ENCODE measurements at regions not wholly inside any gene's neighbourhood (a gene's known extent, or its start where the extent isn't known, plus 50 kb on each side); places are given as distances from the start of the nearest gene placed in this dataset.

DNA sequence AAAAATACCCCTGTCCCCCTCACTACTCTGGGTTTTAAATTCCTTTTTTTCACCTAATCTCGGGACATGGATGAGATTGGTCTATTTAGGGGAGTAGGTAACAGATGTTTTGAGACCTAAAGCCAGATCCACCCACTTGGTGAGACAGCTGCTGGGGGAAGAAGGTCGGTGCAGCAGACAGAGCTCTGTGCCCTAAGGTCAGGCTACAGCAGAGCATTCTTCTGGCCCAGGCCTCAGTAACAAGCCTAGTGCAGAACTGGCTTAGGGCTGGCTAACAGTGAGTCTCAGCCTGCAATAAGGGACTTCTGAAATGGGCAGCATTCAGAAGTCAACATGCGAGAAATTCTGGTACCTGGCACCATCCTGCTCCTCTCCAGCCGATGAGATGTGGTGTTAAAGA lies 444.9 kb upstream of the KIRREL3 start:
- WGBS, 10 experiments, result 0 to 100% (median 60%) methylated on average over 1 to 4 of the region's 4 CpGs; no CpG with 5 or more reads in 1 of the 10 experiments
- in situ Hi-C loops (cut with MboI; ENCODE audit: low pct_unique_long_range_greater_than_20kb in 2 of 9, low sequenced_read_pairs in 9 of 9, unreplicated experiment in 9 of 9), result no loop called here
- ATAC-seq (replicated peaks in 6 of 8), result no peak

DNA sequence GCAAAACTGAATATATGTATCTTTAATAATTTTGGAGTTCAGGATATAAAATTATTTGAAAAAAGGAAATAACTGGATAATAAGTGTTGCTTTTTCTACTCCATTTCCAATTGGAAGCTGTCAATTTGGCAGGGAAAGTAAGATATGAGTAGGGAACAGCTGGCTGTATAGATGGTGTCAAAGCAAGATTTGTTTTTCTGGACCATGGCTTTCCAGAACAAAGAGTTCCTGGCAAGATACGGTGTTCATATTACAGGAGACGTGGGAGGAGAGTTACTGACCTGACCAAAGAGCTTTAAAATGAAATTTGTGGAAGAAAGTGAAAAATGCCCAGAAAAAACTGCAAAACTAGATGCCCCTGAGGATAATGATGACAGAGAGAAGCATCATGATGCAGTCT lies 442.7 kb upstream of the KIRREL3 start:
- no peak overlapping the region for H3K27ac ChIP-seq
- in situ Hi-C loops (cut with MboI; ENCODE audit: low pct_unique_long_range_greater_than_20kb in 2 of 9, low sequenced_read_pairs in 9 of 9, unreplicated experiment in 9 of 9), result no loop called here
- no peak for ATAC-seq (replicated peaks in 6 of 8)
- no peak overlapping the region for H3K4me3 ChIP-seq
- 0 to 72% (median 35%) methylated on average over 1 to 2 of the region's 2 CpGs; no CpG with 5 or more reads in 3 of the 10 experiments for WGBS, 10 experiments
- no peaks in the 10 kb centered on the region for H3K4me1 ChIP-seq (replicated peaks in 1 of 2)

More for the DNA sequence above, 444.9 kb upstream of the KIRREL3 start:
- Histone ChIP-seq H3K27ac (no peak overlapping the region), H3K4me3 (no peak overlapping the region), H3K4me1 (replicated peaks in 1 of 2) (no peaks in the 10 kb centered on the region)

DNA sequence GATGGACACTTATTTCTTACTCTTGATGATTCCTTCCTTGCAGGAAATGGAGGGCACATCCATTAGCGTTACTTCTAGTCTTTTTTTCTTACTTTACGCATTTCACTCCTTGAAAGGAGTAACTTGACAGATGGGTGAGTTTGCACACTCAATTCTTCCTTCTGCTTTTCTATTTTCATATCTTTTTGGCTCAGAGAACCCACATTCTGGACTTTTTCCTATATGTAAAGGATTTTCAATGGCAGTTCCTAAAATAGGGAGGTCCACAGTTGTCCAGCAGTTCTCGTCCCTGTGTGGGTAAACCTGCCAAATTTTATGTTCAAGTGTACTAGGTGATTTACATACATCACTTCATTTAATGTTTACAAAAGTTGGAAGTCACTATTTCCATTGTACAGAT lies 440.0 kb upstream of the KIRREL3 start:
- ATAC-seq (replicated peaks in 6 of 8), result no peak
- in situ Hi-C loops (cut with MboI; ENCODE audit: low pct_unique_long_range_greater_than_20kb in 2 of 9, low sequenced_read_pairs in 9 of 9, unreplicated experiment in 9 of 9), result no loop called here
- 6 to 93% (median 79%) methylated on average over 2 to 3 of the region's 3 CpGs; no CpG with 5 or more reads in 1 of the 10 experiments for WGBS, 10 experiments
- no peak overlapping the region for H3K4me3 ChIP-seq
- no peak overlapping the region for H3K27ac ChIP-seq
- no peaks in the 10 kb centered on the region for H3K4me1 ChIP-seq (replicated peaks in 1 of 2)

DNA sequence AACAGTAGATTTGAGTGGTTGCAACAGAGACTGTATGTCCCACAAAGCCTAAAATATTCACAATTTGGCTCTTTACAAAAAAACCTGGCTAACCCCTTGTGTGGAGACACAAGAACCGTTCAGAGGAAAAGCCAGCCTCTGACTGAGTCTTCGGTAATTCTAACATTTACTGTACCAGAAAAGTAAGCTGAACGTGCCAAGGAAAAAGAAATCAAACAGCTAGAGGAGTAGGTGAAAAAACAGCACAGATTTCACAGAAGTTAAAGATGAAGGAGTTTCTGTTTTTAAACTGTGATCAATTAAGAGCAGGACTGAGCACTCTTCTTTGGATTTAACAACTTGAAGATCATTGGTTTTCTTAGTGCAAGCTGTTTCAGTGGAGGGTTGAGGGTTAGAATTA lies 424.7 kb upstream of the KIRREL3 start:
- no peaks in the 10 kb centered on the region for H3K4me1 ChIP-seq (replicated peaks in 1 of 2)
- WGBS, 10 experiments, result 0 to 100% (median 78%) methylated on average over 1 to 3 of the region's 3 CpGs
- H3K27ac ChIP-seq, result no peak overlapping the region
- no peak for ATAC-seq (replicated peaks in 6 of 8)
- no peak overlapping the region for H3K4me3 ChIP-seq
- in situ Hi-C loops (cut with MboI; ENCODE audit: low pct_unique_long_range_greater_than_20kb in 2 of 9, low sequenced_read_pairs in 9 of 9, unreplicated experiment in 9 of 9), result no loop called here

DNA sequence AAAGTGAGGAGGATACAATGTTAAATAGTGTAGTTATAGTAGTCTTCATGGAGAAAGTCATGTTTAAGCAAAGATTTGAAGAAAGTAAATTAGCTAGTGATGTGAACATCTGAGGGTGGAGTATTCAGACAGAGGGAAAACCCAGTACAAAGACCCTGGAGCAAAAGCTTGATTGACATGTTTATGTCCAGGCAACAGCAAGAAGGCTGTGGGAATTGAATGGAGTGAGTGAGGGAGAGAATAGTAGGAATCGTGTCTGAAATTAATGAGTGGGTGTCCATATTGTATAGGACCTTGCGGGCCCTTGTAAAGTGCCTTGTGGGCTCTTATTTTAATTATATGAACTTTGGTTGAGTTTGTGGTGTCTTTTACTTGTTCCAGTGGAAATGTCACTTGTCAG lies 424.1 kb upstream of the KIRREL3 start:
- WGBS, 10 experiments, result 29 to 100% (median 82%) methylated on average over 1 to 2 of the region's 2 CpGs; no CpG with 5 or more reads in 1 of the 10 experiments
- no peak overlapping the region for H3K27ac ChIP-seq
- in situ Hi-C loops (cut with MboI; ENCODE audit: low pct_unique_long_range_greater_than_20kb in 2 of 9, low sequenced_read_pairs in 9 of 9, unreplicated experiment in 9 of 9), result no loop called here
- H3K4me1 ChIP-seq (replicated peaks in 1 of 2), result no peaks in the 10 kb centered on the region
- no peak overlapping the region for H3K4me3 ChIP-seq
- no peak for ATAC-seq (replicated peaks in 6 of 8)

DNA sequence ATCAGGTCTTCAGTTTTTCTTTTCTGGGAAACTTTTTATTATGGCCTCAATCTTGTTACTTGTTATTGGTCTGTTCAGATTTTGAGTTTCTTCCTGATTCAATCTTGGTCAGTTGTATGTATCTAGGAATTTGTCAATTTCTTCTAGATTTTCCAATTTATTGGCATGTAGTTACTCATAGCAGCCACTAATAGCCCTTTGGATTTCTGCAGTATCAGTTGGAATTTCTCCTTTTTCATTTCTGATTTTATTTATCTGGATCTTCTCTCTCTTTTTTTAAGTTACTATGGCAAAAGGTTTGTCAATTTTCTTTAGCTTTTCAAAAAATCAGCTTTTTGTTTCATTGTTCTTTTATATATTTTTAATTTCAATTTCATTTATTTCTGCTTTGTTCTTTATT lies 419.6 kb upstream of the KIRREL3 start:
- no peak overlapping the region for H3K27ac ChIP-seq
- in situ Hi-C loops (cut with MboI; ENCODE audit: low pct_unique_long_range_greater_than_20kb in 2 of 9, low sequenced_read_pairs in 9 of 9, unreplicated experiment in 9 of 9), result no loop called here
- no peak for ATAC-seq (replicated peaks in 6 of 8)
- no peak overlapping the region for H3K4me3 ChIP-seq
- no peaks in the 10 kb centered on the region for H3K4me1 ChIP-seq (replicated peaks in 1 of 2)

DNA sequence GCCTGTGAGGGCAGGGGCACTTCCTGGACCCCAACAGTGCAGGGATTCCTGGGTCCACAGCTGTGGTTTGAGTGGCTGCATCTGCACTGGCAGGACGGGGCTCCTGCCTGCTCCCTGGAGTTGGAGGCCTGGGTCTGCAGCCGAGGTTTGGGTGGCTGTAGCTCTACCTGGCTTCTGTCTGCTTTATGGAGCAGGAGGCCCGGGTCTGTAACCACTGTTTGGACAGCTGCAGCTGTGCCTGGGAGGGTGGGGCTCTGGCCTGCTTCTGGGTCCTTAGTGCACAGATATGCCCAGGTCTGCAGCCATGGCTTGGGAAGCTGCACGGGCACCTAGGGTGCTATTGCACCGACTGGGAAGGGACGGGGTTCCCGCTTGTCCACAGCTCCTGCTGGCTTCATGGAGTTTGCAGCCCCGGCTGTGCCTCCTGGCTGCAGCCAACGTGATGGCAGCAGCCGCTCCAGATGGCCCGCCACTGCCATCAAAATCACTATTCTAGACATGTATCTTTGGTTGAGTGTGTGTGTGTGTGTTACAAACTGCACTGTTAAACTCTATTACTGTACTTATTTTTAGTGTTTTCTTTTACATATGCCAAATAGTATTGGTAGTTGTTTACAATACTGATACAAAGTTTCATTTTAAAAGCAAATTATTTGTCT lies 412.3 kb upstream of the KIRREL3 start:
- H3K4me3 ChIP-seq, result no peak overlapping the region
- no peak overlapping the region for H3K27ac ChIP-seq
- H3K4me1 ChIP-seq (replicated peaks in 1 of 2), result no peaks in the 10 kb centered on the region
- in situ Hi-C loops (cut with MboI; ENCODE audit: low pct_unique_long_range_greater_than_20kb in 2 of 9, low sequenced_read_pairs in 9 of 9, unreplicated experiment in 9 of 9), result no loop called here
- 0 to 93% (median 47%) methylated on average over 2 to 9 of the region's 11 CpGs; no CpG with 5 or more reads in 6 of the 10 experiments for WGBS, 10 experiments
- peak in 1 of 8 experiments; percentile 20 for ATAC-seq (replicated peaks in 6 of 8)

DNA sequence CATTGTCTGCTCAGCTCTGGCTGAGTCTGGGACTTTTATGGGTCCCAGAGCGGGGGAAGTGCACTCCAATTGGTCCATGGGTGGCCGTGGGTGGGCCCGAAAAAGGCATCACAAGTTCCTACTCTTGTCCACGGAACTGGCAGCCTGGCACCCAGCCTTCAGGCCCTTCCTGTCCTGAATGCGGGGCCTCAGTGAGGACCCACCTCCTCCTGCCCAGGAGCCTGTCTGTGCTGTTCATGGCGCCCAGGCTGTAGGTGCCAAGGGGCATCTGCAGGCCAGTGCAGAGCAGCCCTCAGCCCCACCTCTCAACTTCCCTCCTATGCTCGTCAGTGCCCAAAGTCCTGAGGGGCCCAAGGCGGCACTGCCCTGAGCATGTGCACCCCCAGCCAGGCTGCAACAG lies 411.7 kb upstream of the KIRREL3 start:
- 88% methylated on average over 3 of the region's 8 CpGs; no CpG with 5 or more reads in 9 of the 10 experiments for WGBS, 10 experiments
- in situ Hi-C loops (cut with MboI; ENCODE audit: low pct_unique_long_range_greater_than_20kb in 2 of 9, low sequenced_read_pairs in 9 of 9, unreplicated experiment in 9 of 9), result no loop called here
- H3K4me1 ChIP-seq (replicated peaks in 1 of 2), result no peaks in the 10 kb centered on the region
- no peak for ATAC-seq (replicated peaks in 6 of 8)
- H3K27ac ChIP-seq, result no peak overlapping the region
- H3K4me3 ChIP-seq, result no peak overlapping the region

DNA sequence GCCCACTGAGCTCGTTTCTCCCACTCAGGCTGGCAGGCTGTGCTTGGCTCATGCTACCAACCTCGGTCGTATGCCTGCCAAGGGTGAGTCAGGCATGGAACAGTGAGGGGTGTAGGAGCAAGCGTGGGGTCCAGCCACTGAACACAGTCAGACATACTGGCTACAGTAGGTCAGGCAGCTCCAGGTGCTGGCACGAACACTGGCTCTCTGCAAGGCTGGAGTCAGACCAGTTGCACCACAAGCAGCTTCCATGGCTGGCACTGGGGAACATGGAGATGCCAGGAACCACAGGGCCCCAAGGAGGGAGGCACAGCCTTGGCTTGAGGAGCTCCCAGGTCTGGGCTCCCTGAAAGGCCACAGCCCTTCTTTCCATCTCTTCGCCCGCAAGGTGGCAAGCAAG lies 410.7 kb upstream of the KIRREL3 start:
- in situ Hi-C loops (cut with MboI; ENCODE audit: low pct_unique_long_range_greater_than_20kb in 2 of 9, low sequenced_read_pairs in 9 of 9, unreplicated experiment in 9 of 9), result no loop called here
- WGBS, 10 experiments, result 0 to 100% (median 72%) methylated on average over 1 to 3 of the region's 7 CpGs; no CpG with 5 or more reads in 4 of the 10 experiments
- Histone ChIP-seq H3K4me3 (no peak overlapping the region), H3K4me1 (replicated peaks in 1 of 2) (no peaks in the 10 kb centered on the region), H3K27ac (no peak overlapping the region)
- peak in 1 of 8 experiments; percentile 46 for ATAC-seq (replicated peaks in 6 of 8)

DNA sequence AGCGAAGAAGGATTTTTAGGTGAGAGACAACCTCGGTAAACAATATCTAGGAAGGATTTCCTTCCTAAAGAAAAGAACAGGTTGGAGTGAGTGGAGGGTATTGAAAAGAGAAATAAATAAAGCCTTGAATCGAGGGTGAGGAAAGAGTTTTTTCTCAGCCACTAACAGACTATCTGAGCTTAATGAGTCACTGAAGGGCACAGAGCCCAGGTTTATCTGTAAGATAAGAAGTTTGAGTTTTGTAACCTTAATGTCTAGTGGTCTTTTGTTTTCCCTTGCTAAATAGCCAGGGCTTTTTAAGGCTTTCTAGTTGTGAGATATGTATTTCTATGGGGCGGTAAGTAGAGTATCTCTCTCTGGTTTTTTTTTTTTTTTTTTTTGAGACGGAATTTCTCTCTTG lies 394.5 kb upstream of the KIRREL3 start:
- ATAC-seq (replicated peaks in 6 of 8), result no peak
- WGBS, 10 experiments, result 0 to 100% (median 74%) methylated on average over 2 to 5 of the region's 5 CpGs; no CpG with 5 or more reads in 1 of the 10 experiments
- Histone ChIP-seq H3K4me3 (no peak overlapping the region), H3K27ac (no peak overlapping the region), H3K4me1 (replicated peaks in 1 of 2) (no peaks in the 10 kb centered on the region)
- in situ Hi-C loops (cut with MboI; ENCODE audit: low pct_unique_long_range_greater_than_20kb in 2 of 9, low sequenced_read_pairs in 9 of 9, unreplicated experiment in 9 of 9), result no loop called here

DNA sequence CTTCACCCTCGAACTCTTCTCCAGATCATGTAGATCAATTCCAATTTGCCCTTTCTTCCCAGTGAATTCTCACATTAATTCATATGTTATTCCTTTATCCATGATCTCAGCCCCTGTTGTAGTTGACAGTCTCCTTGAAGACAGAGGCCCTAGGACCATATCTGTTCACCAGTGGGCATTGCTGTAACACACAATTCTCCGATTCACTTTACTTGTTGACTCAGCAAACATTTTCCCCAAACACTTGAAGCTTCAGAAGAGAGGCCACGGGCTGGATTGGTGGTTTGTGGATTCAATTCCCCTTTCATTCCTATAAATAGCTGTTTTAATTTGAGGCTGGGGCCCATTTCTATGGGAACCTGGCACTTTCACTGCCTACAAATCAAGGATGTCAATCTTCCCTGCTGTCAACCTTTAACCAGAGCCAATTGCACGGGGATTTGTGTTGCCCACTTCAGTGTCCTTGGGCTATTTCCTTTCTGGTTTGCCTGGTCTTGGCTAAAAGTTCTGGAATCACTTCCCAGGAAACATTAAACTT lies 393.0 kb upstream of the KIRREL3 start:
- in situ Hi-C loops (cut with MboI; ENCODE audit: low pct_unique_long_range_greater_than_20kb in 2 of 9, low sequenced_read_pairs in 9 of 9, unreplicated experiment in 9 of 9), result no loop called here
- no peaks in the 10 kb centered on the region for H3K4me1 ChIP-seq (replicated peaks in 1 of 2)
- no peak overlapping the region for H3K27ac ChIP-seq
- WGBS, 10 experiments, result 0 to 90% (median 70%) methylated on average over 1 to 4 of the region's 4 CpGs; no CpG with 5 or more reads in 3 of the 10 experiments
- no peak overlapping the region for H3K4me3 ChIP-seq
- peak in 1 of 8 experiments; percentile 55 for ATAC-seq (replicated peaks in 6 of 8)

DNA sequence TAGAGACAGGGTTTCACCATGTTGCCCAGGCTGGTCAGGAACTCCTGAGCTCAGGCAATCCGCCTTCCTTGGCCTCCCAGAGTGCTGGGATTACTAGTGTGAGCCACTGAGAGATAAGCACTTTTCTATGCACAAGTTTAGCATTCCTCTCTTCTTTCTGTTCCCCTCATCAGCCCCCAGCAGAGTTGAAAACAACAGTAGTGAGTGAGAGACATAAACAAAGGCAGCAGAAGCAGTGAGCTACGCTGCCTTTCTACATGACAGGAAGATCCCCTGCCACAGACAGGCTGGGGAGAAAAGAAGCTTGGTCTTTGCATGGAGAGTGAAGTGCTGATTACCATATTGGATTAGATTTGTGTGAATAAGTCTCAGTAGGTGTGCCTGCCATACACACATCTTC lies 392.0 kb upstream of the KIRREL3 start:
- Histone ChIP-seq H3K4me3 (no peak overlapping the region), H3K27ac (no peak overlapping the region), H3K4me1 (replicated peaks in 1 of 2) (no peaks in the 10 kb centered on the region)
- in situ Hi-C loops (cut with MboI; ENCODE audit: low pct_unique_long_range_greater_than_20kb in 2 of 9, low sequenced_read_pairs in 9 of 9, unreplicated experiment in 9 of 9), result no loop called here
- ATAC-seq (replicated peaks in 6 of 8), result no peak
- 0 to 83% (median 10%) methylated on average over 1 to 2 of the region's 2 CpGs; no CpG with 5 or more reads in 4 of the 10 experiments for WGBS, 10 experiments

DNA sequence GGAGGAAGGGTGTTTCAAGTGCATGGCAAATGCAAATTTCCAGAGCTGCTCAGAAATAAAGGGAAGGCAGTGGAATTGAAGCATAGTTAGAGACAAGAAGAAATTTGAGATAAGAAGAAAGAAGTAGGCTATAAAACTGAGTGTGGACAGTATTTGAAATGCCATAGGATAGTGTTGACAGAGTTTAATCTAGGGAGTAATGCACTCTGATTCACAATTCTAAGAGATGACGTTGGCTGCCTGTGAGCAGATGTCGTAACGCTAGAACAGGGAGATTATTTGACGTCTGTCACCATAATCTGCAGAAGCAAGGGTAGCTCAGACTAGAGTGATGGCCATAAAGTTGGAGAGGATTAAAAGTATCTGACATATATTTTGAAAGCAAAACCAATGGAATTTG lies 389.9 kb upstream of the KIRREL3 start:
- Histone ChIP-seq H3K4me1 (replicated peaks in 1 of 2) (no peaks in the 10 kb centered on the region), H3K27ac (no peak overlapping the region), H3K4me3 (no peak overlapping the region)
- ATAC-seq (replicated peaks in 6 of 8), result peak in 1 of 8 experiments; percentile 63
- 0 to 96% (median 75%) methylated on average over 2 to 4 of the region's 4 CpGs for WGBS, 10 experiments
- in situ Hi-C loops (cut with MboI; ENCODE audit: low pct_unique_long_range_greater_than_20kb in 2 of 9, low sequenced_read_pairs in 9 of 9, unreplicated experiment in 9 of 9), result no loop called here

DNA sequence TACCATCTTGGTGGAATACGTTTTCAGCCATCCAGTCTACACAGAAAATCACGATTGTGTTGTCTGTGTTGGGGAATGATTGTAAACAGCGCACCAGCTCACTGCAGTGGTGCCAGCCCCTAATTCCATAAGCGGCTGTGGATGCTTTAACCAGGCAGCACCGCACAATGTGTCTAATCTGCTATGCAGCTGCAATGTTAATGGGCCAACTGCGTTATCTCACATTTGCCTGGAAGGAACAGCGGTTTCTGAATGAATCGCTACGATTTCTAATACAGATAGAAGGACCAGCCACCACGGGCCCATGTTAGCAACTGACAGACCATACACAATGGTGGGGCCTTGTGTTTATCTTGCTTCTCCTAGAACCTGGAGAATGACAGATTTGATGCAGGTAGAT lies 384.5 kb upstream of the KIRREL3 start:
- WGBS, 10 experiments, result 10 to 92% (median 51%) methylated on average over 2 to 10 of the region's 10 CpGs; no CpG with 5 or more reads in 2 of the 10 experiments
- no peak overlapping the region for H3K4me3 ChIP-seq
- no peak overlapping the region for H3K27ac ChIP-seq
- peaks cover 0 to 2% of the 10 kb centered on the region in 2 donors for H3K4me1 ChIP-seq (replicated peaks in 1 of 2)
- no peak for ATAC-seq (replicated peaks in 6 of 8)
- in situ Hi-C loops (cut with MboI; ENCODE audit: low pct_unique_long_range_greater_than_20kb in 2 of 9, low sequenced_read_pairs in 9 of 9, unreplicated experiment in 9 of 9), result no loop called here
